ENCODE measurements at regions not wholly inside any gene's neighbourhood (a gene's known extent, or its start where the extent isn't known, plus 50 kb on each side); places are given as distances from the start of the nearest gene placed in this dataset.
A peak's percentile ranks its signal among the peaks of the same experiment; 100 is the strongest.
"Not testable (repeated sequence)": the region's sequence is repeated elsewhere in the genome, so short reads cannot be mapped to it uniquely, and the experiment has no call there.

GRCh38 chr2:132009874-132010521 is 151.8 kb downstream of the ANKRD30BL start:
- Histone ChIP-seq H3K27ac (ENCODE audit: low read depth, low read length) (no peak overlapping the region), H3K36me3 (ENCODE audit: control insufficient read depth, insufficient read depth, low read length) (no peaks in the 10 kb centered on the region), H3K4me1 (ENCODE audit: control insufficient read depth, insufficient read depth, low read length) (peaks cover 8% of the 10 kb centered on the region), H3K9me3 (ENCODE audit: control insufficient read depth, insufficient read depth, low read length) (no peaks in the 10 kb centered on the region), H3K27me3 (ENCODE audit: control insufficient read depth, insufficient read depth, low read length) (peaks cover 17% of the 10 kb centered on the region), H3K4me3 (ENCODE audit: low read depth, low read length) (peak overlapping the region; percentile 29)
- WGBS (ENCODE audit: insufficient coverage): under 1% methylated on average over 56 of the region's 56 CpGs
- peak in 2 of 6 donors; percentile 14 to 32 for DNase-seq (ENCODE audit: low read depth in 4 of 6, low spot score in 6 of 6)

- WGBS (ENCODE audit: insufficient coverage): 9% methylated on average over 12 of the region's 13 CpGs
- Histone ChIP-seq H3K9me3 (ENCODE audit: control insufficient read depth, insufficient read depth, low read length) (no peaks in the 10 kb centered on the region), H3K27me3 (ENCODE audit: control insufficient read depth, insufficient read depth, low read length) (peaks cover 17% of the 10 kb centered on the region), H3K27ac (ENCODE audit: low read depth, low read length) (no peak overlapping the region), H3K4me1 (ENCODE audit: control insufficient read depth, insufficient read depth, low read length) (peaks cover 8% of the 10 kb centered on the region), H3K36me3 (ENCODE audit: control insufficient read depth, insufficient read depth, low read length) (no peaks in the 10 kb centered on the region), H3K4me3 (ENCODE audit: low read depth, low read length) (peak overlapping the region; percentile 29)
- peak in 1 of 6 donors; percentile 1 for DNase-seq (ENCODE audit: low read depth in 4 of 6, low spot score in 6 of 6)
Observed at GRCh38 chr2:132009177-132009873, 152.4 kb downstream of the ANKRD30BL start.

GRCh38 chr2:131990751-131991150 is 171.0 kb downstream of the ANKRD30BL start:
- H3K27ac ChIP-seq (ENCODE audit: low read depth, low read length); H3K36me3 ChIP-seq (ENCODE audit: control insufficient read depth, insufficient read depth, low read length); H3K9me3 ChIP-seq (ENCODE audit: control insufficient read depth, insufficient read depth, low read length); DNase-seq (ENCODE audit: low read depth in 4 of 6, low spot score in 6 of 6); H3K4me3 ChIP-seq (ENCODE audit: low read depth, low read length); H3K27me3 ChIP-seq (ENCODE audit: control insufficient read depth, insufficient read depth, low read length); H3K4me1 ChIP-seq (ENCODE audit: control insufficient read depth, insufficient read depth, low read length): not testable (repeated sequence)
- no CpG with 5 or more reads among the region's 1 CpG for WGBS (ENCODE audit: insufficient coverage)

- H3K27me3 ChIP-seq (ENCODE audit: control insufficient read depth, insufficient read depth, low read length); H3K9me3 ChIP-seq (ENCODE audit: control insufficient read depth, insufficient read depth, low read length); H3K4me3 ChIP-seq (ENCODE audit: low read depth, low read length); DNase-seq (ENCODE audit: low read depth in 4 of 6, low spot score in 6 of 6); H3K36me3 ChIP-seq (ENCODE audit: control insufficient read depth, insufficient read depth, low read length); H3K27ac ChIP-seq (ENCODE audit: low read depth, low read length); H3K4me1 ChIP-seq (ENCODE audit: control insufficient read depth, insufficient read depth, low read length): not testable (repeated sequence)
- WGBS (ENCODE audit: insufficient coverage): 84% methylated on average over 9 of the region's 10 CpGs
Observed at GRCh38 chr2:131966671-131967070, 195.1 kb downstream of the ANKRD30BL start.

GRCh38 chr2:131966256-131966655 is 195.5 kb downstream of the ANKRD30BL start:
- Histone ChIP-seq H3K27ac (ENCODE audit: low read depth, low read length) (no peak overlapping the region), H3K4me1 (ENCODE audit: control insufficient read depth, insufficient read depth, low read length) (no peaks in the 10 kb centered on the region), H3K36me3 (ENCODE audit: control insufficient read depth, insufficient read depth, low read length) (no peaks in the 10 kb centered on the region), H3K9me3 (ENCODE audit: control insufficient read depth, insufficient read depth, low read length) (no peaks in the 10 kb centered on the region), H3K4me3 (ENCODE audit: low read depth, low read length) (no peak overlapping the region), H3K27me3 (ENCODE audit: control insufficient read depth, insufficient read depth, low read length) (no peaks in the 10 kb centered on the region)
- WGBS (ENCODE audit: insufficient coverage): 93% methylated on average over 24 of the region's 32 CpGs
- no peak for DNase-seq (ENCODE audit: low read depth in 4 of 6, low spot score in 6 of 6)

- no CpG with 5 or more reads among the region's 2 CpGs for WGBS (ENCODE audit: insufficient coverage)
- not testable (repeated sequence) for H3K9me3 ChIP-seq (ENCODE audit: control insufficient read depth, insufficient read depth, low read length); H3K4me1 ChIP-seq (ENCODE audit: control insufficient read depth, insufficient read depth, low read length); DNase-seq (ENCODE audit: low read depth in 4 of 6, low spot score in 6 of 6); H3K27me3 ChIP-seq (ENCODE audit: control insufficient read depth, insufficient read depth, low read length); H3K27ac ChIP-seq (ENCODE audit: low read depth, low read length); H3K36me3 ChIP-seq (ENCODE audit: control insufficient read depth, insufficient read depth, low read length); H3K4me3 ChIP-seq (ENCODE audit: low read depth, low read length)
Observed at GRCh38 chr2:131958019-131958609, 203.6 kb downstream of the ANKRD30BL start.

- H3K27me3 ChIP-seq (ENCODE audit: control insufficient read depth, insufficient read depth, low read length); H3K4me3 ChIP-seq (ENCODE audit: low read depth, low read length); H3K4me1 ChIP-seq (ENCODE audit: control insufficient read depth, insufficient read depth, low read length); H3K9me3 ChIP-seq (ENCODE audit: control insufficient read depth, insufficient read depth, low read length); DNase-seq (ENCODE audit: low read depth in 4 of 6, low spot score in 6 of 6); H3K27ac ChIP-seq (ENCODE audit: low read depth, low read length); H3K36me3 ChIP-seq (ENCODE audit: control insufficient read depth, insufficient read depth, low read length): not testable (repeated sequence)
Observed at GRCh38 chr2:131948641-131949040, 213.1 kb downstream of the ANKRD30BL start.

GRCh38 chr2:131923287-131923686 is 238.5 kb downstream of the ANKRD30BL start:
- WGBS (ENCODE audit: insufficient coverage): no CpG with 5 or more reads among the region's 1 CpG
- H3K36me3 ChIP-seq (ENCODE audit: control insufficient read depth, insufficient read depth, low read length); H3K4me1 ChIP-seq (ENCODE audit: control insufficient read depth, insufficient read depth, low read length); DNase-seq (ENCODE audit: low read depth in 4 of 6, low spot score in 6 of 6); H3K9me3 ChIP-seq (ENCODE audit: control insufficient read depth, insufficient read depth, low read length); H3K27ac ChIP-seq (ENCODE audit: low read depth, low read length); H3K27me3 ChIP-seq (ENCODE audit: control insufficient read depth, insufficient read depth, low read length); H3K4me3 ChIP-seq (ENCODE audit: low read depth, low read length): not testable (repeated sequence)

GRCh38 chr2:131922854-131923253 is 238.9 kb downstream of the ANKRD30BL start:
- H3K27ac ChIP-seq (ENCODE audit: low read depth, low read length); H3K4me1 ChIP-seq (ENCODE audit: control insufficient read depth, insufficient read depth, low read length); DNase-seq (ENCODE audit: low read depth in 4 of 6, low spot score in 6 of 6); H3K4me3 ChIP-seq (ENCODE audit: low read depth, low read length); H3K9me3 ChIP-seq (ENCODE audit: control insufficient read depth, insufficient read depth, low read length); H3K27me3 ChIP-seq (ENCODE audit: control insufficient read depth, insufficient read depth, low read length); H3K36me3 ChIP-seq (ENCODE audit: control insufficient read depth, insufficient read depth, low read length): not testable (repeated sequence)
- WGBS (ENCODE audit: insufficient coverage): 100% methylated on average over 1 of the region's 2 CpGs

Data from spinal cord (tissue), 9 donors.